Panc1 (cell line): ENCODE measurements at regions not wholly inside any gene's neighbourhood (a gene's known extent, or its start where the extent isn't known, plus 50 kb on each side); places are given as distances from the start of the nearest gene placed in this dataset.

Experiments
- ATAC-seq: fragments of 200-7000 bp; cut with Tn5 transposase; 2 replicates; pipeline ENCODE4 v1.9.1; 2020; ENCODE audit warnings: mild to moderate bottlenecking, moderate library complexity
- BruUV-seq: library from RNA; stranded (reverse); fragments of 400-500 nt; replicated peaks from 2 replicates; lab custom pipeline; 2021; lab: Mats Ljungman, UMichigan
- CTCF ChIA-PET: fragments of 300-600 bp; sonication (Branson Sonifier 250); formaldehyde crosslinking; loops from one replicate; lab custom pipeline; 2022; ENCODE audit warnings: antibody characterized with exemption; lab: Charles Lee
- POLR2A ChIA-PET: fragments of 300-600 bp; sonication (Branson Sonifier 250); formaldehyde crosslinking; loops from one replicate; lab custom pipeline; 2022; ENCODE audit warnings: antibody characterized with exemption; lab: Charles Lee
- DNase-seq: peaks from one replicate; pipeline ENCODE4 v3.0.0-alpha.2; 2010; ENCODE audit warnings: low read depth, low spot score
- H3K27ac ChIP-seq: 2 replicates; pipeline ENCODE4 v1.5.1; 2011; ENCODE audit warnings: mild to moderate bottlenecking, low read length, inconsistent platforms
- H3K27me3 ChIP-seq: fragments of 200-500 bp; sonication (Bioruptor generic); 2 replicates; pipeline ENCODE4 v1.6.0; 2014; ENCODE audit warnings: low read length, inconsistent platforms; ENCODE audit not compliant: control insufficient read depth, insufficient read depth
- H3K36me3 ChIP-seq: fragments of 200-500 bp; sonication (Bioruptor generic); 2 replicates; pipeline ENCODE4 v1.5.1; 2014; ENCODE audit warnings: inconsistent platforms, mild to moderate bottlenecking, low read length, moderate library complexity; ENCODE audit not compliant: control insufficient read depth, insufficient read depth
- H3K4me1 ChIP-seq: 2 replicates; pipeline ENCODE4 v1.5.1; 2011; ENCODE audit warnings: inconsistent platforms, mild to moderate bottlenecking, low read length, moderate library complexity; ENCODE audit not compliant: control insufficient read depth, insufficient read depth
- H3K4me3 ChIP-seq, 2 experiments: 2 replicates each; pipeline ENCODE4 v1.5.1; 2011 to 2012; ENCODE audit warnings: low read depth in 2 of 2, low read length in 2 of 2, mild to moderate bottlenecking in 2 of 2, inconsistent platforms in 1 of 2, moderate library complexity in 1 of 2
- H3K9me3 ChIP-seq: fragments of 200-500 bp; sonication (Bioruptor generic); 2 replicates; pipeline ENCODE4 v1.5.1; 2014; ENCODE audit warnings: low read depth, mild to moderate bottlenecking, inconsistent platforms, low read length, moderate library complexity; ENCODE audit not compliant: control insufficient read depth, insufficient read depth
- POLR2AphosphoS5 ChIP-seq: IDR thresholded peaks from 2 replicates; pipeline ENCODE4 v1.6.1; 2012; ENCODE audit warnings: mild to moderate bottlenecking, low read depth, low read length, moderate library complexity
- SIN3A ChIP-seq: IDR thresholded peaks from 2 replicates; pipeline ENCODE4 v1.6.1; 2012; ENCODE audit warnings: low read depth, mild to moderate bottlenecking, low read length, moderate library complexity, borderline replicate concordance; ENCODE audit not compliant: insufficient read depth
- TCF7L2 ChIP-seq: IDR thresholded peaks from 2 replicates; pipeline ENCODE4 v1.6.1; 2011; ENCODE audit warnings: mild to moderate bottlenecking, low read depth, low read length, inconsistent platforms
- in situ Hi-C: cut with HindIII; loops from 2 replicates; pipeline ENCODE4 v1.10.0; 2016; ENCODE audit warnings: low sequenced_read_pairs, low pct_unique_long_range_greater_than_20kb
- intact Hi-C: fragments of 100-400 bp; cut with micrococcal nuclease; formaldehyde crosslinking; loops from one replicate; pipeline ENCODE4 v1.10.0; 2022; ENCODE audit not compliant: unreplicated experiment
- TF ChIP-seq, protein P1 (sequence below), 2 experiments: IDR thresholded peaks; 2 replicates each; pipeline ENCODE4 v1.6.1; 2011 to 2012; ENCODE audit warnings: low read depth in 2 of 2, control low read depth in 1 of 2, low read length in 1 of 2, mild to moderate bottlenecking in 1 of 2, moderate library complexity in 1 of 2; ENCODE audit not compliant: insufficient read depth in 1 of 2
- TF ChIP-seq, protein P2 (sequence below): fragments of 450-650 bp; IDR thresholded peaks from 2 replicates; pipeline ENCODE4 v1.5.1; 2017; ENCODE audit warnings: mild to moderate bottlenecking

GRCh38 chr15:98187549-98187948, 227.0 kb downstream of the ARRDC4 start:
- in situ Hi-C loops (no loop called here), intact Hi-C loops (loop anchor here (10.0 kb wide), 1 partner anchor 237 kb away; no protein-coding TSS in a partner anchor)
- no peaks in the 10 kb centered on the region for H3K4me1 ChIP-seq
- ChIA-PET POLR2A (no interaction called here), CTCF (no interaction called here)
- DNase-seq (no peak), ATAC-seq (no peak)
- H3K9me3 ChIP-seq = no peaks in the 10 kb centered on the region
- no peaks in the 10 kb centered on the region for H3K36me3 ChIP-seq
- H3K27me3 ChIP-seq = peaks cover 11% of the 10 kb centered on the region
- no peak for TF ChIP-seq POLR2AphosphoS5
- TF ChIP-seq, protein P1, sequence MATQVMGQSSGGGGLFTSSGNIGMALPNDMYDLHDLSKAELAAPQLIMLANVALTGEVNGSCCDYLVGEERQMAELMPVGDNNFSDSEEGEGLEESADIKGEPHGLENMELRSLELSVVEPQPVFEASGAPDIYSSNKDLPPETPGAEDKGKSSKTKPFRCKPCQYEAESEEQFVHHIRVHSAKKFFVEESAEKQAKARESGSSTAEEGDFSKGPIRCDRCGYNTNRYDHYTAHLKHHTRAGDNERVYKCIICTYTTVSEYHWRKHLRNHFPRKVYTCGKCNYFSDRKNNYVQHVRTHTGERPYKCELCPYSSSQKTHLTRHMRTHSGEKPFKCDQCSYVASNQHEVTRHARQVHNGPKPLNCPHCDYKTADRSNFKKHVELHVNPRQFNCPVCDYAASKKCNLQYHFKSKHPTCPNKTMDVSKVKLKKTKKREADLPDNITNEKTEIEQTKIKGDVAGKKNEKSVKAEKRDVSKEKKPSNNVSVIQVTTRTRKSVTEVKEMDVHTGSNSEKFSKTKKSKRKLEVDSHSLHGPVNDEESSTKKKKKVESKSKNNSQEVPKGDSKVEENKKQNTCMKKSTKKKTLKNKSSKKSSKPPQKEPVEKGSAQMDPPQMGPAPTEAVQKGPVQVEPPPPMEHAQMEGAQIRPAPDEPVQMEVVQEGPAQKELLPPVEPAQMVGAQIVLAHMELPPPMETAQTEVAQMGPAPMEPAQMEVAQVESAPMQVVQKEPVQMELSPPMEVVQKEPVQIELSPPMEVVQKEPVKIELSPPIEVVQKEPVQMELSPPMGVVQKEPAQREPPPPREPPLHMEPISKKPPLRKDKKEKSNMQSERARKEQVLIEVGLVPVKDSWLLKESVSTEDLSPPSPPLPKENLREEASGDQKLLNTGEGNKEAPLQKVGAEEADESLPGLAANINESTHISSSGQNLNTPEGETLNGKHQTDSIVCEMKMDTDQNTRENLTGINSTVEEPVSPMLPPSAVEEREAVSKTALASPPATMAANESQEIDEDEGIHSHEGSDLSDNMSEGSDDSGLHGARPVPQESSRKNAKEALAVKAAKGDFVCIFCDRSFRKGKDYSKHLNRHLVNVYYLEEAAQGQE (IDR thresholded peaks at IDR 0.05; ENCODE audit: insufficient read depth in 1 of 2, low read depth in 2 of 2, low read length in 1 of 2) = no peak
- TF ChIP-seq TCF7L2 = no peak
- no peak for TF ChIP-seq SIN3A
- TF ChIP-seq, protein P2, sequence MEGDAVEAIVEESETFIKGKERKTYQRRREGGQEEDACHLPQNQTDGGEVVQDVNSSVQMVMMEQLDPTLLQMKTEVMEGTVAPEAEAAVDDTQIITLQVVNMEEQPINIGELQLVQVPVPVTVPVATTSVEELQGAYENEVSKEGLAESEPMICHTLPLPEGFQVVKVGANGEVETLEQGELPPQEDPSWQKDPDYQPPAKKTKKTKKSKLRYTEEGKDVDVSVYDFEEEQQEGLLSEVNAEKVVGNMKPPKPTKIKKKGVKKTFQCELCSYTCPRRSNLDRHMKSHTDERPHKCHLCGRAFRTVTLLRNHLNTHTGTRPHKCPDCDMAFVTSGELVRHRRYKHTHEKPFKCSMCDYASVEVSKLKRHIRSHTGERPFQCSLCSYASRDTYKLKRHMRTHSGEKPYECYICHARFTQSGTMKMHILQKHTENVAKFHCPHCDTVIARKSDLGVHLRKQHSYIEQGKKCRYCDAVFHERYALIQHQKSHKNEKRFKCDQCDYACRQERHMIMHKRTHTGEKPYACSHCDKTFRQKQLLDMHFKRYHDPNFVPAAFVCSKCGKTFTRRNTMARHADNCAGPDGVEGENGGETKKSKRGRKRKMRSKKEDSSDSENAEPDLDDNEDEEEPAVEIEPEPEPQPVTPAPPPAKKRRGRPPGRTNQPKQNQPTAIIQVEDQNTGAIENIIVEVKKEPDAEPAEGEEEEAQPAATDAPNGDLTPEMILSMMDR = no peak
- no peak overlapping the region for H3K4me3 ChIP-seq
- H3K27ac ChIP-seq = no peak overlapping the region
- no TSS peak for BruUV-seq

DNA sequence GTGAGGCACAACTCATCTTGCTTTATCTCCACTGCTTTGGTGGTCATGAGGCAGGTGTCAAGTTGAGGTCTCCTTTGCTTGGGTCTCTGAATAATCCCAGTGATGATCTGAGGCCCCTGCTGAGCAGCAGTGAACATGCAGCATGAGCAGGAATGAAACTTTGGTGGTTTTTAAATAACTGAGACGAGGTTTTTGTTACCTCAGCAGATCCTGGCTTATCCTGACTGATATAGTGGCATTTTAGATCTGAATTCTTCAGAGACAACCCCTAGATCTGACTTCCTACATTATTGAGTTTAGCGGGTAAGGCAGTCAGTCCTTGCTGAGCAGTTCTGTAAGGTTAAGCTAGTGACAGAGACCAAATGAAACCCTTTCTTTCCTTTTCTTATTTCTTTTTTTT, 230.4 kb downstream of the ARRDC4 start:
- ChIA-PET POLR2A (no interaction called here), CTCF (no interaction called here)
- TF ChIP-seq, protein P1 (IDR thresholded peaks at IDR 0.05; ENCODE audit: insufficient read depth in 1 of 2, low read depth in 2 of 2, low read length in 1 of 2) = no peak
- no peak for TF ChIP-seq POLR2AphosphoS5
- no peak for TF ChIP-seq SIN3A
- TF ChIP-seq TCF7L2 = no peak
- TF ChIP-seq, protein P2 = no peak
- H3K27me3 ChIP-seq = peaks cover 13% of the 10 kb centered on the region
- no peak overlapping the region for H3K27ac ChIP-seq
- H3K4me3 ChIP-seq = no peak overlapping the region
- ATAC-seq = no peak
- H3K4me1 ChIP-seq = no peaks in the 10 kb centered on the region
- BruUV-seq = no TSS peak
- no peaks in the 10 kb centered on the region for H3K9me3 ChIP-seq
- in situ Hi-C loops = no loop called here
- DNase-seq = no peak
- intact Hi-C loops = no loop called here
- no peaks in the 10 kb centered on the region for H3K36me3 ChIP-seq
